Muscle of leg (tissue), 3 donors: ENCODE measurements at regions not wholly inside any gene's neighbourhood (a gene's known extent, or its start where the extent isn't known, plus 50 kb on each side); places are given as distances from the start of the nearest gene placed in this dataset.
"Not testable (repeated sequence)": the region's sequence is repeated elsewhere in the genome, so short reads cannot be mapped to it uniquely, and the experiment has no call there.

ENCODE experiments used
- DNase-seq: peaks from one replicate; pipeline ENCODE4 v3.0.0; 2013
- H3K27ac ChIP-seq: one replicate; pipeline ENCODE4 v1.5.1; 2013; ENCODE audit warnings: mild to moderate bottlenecking, low read length, control low read depth
- H3K27me3 ChIP-seq: one replicate; pipeline ENCODE4 v1.6.1; 2013; ENCODE audit warnings: low read length; ENCODE audit not compliant: control insufficient read depth, insufficient read depth
- H3K36me3 ChIP-seq: one replicate; pipeline ENCODE4 v1.6.1; 2013; ENCODE audit warnings: low read length; ENCODE audit not compliant: control insufficient read depth, insufficient read depth
- H3K4me1 ChIP-seq: one replicate; pipeline ENCODE4 v1.6.1; 2013; ENCODE audit warnings: low read length; ENCODE audit not compliant: control insufficient read depth, insufficient read depth
- H3K4me3 ChIP-seq: one replicate; pipeline ENCODE4 v1.5.1; 2013; ENCODE audit warnings: low read length, control low read depth
- H3K9me3 ChIP-seq: replicated peaks from 2 replicates; pipeline ENCODE4 v1.6.1; 2013; ENCODE audit warnings: low read depth, low read length; ENCODE audit not compliant: control insufficient read depth
- WGBS: methylation state at CpG from one replicate; pipeline ENCODE4 v1.1.5; 2013; ENCODE audit warnings: missing lambda C conversion rate; ENCODE audit not compliant: insufficient coverage; 5-methylcytosine and 5-hydroxymethylcytosine counted together

- H3K9me3 ChIP-seq, H3K27me3 ChIP-seq, H3K36me3 ChIP-seq, H3K4me1 ChIP-seq, DNase-seq, H3K4me3 ChIP-seq, H3K27ac ChIP-seq: not testable (repeated sequence)
- no CpG with 5 or more reads among the region's 6 CpGs for WGBS
These were observed 56.2 kb upstream of the ZSCAN2 start for GRCh38 chr15:84544586-84544985.

- H3K27me3 ChIP-seq, H3K36me3 ChIP-seq, H3K4me1 ChIP-seq, DNase-seq, H3K9me3 ChIP-seq, H3K27ac ChIP-seq, H3K4me3 ChIP-seq: not testable (repeated sequence)
- no CpG with 5 or more reads among the region's 2 CpGs for WGBS
These were observed 53.7 kb upstream of the ZSCAN2 start for GRCh38 chr15:84547150-84547549.

GRCh38 chr15:84550503-84550902, 50.3 kb upstream of the ZSCAN2 start:
- H3K27ac ChIP-seq, H3K9me3 ChIP-seq, H3K27me3 ChIP-seq, H3K4me3 ChIP-seq, H3K36me3 ChIP-seq, DNase-seq, H3K4me1 ChIP-seq: not testable (repeated sequence)
- WGBS = no CpG with 5 or more reads among the region's 5 CpGs
